Endothelial cell of hepatic sinusoid (primary cell): ENCODE measurements at regions not wholly inside any gene's neighbourhood (a gene's known extent, or its start where the extent isn't known, plus 50 kb on each side); places are given as distances from the start of the nearest gene placed in this dataset.

ENCODE experiments used
- in situ Hi-C: cut with HindIII; loops from 2 replicates; pipeline ENCODE4 v1.10.0; 2017; ENCODE audit warnings: low sequenced_read_pairs

DNA sequence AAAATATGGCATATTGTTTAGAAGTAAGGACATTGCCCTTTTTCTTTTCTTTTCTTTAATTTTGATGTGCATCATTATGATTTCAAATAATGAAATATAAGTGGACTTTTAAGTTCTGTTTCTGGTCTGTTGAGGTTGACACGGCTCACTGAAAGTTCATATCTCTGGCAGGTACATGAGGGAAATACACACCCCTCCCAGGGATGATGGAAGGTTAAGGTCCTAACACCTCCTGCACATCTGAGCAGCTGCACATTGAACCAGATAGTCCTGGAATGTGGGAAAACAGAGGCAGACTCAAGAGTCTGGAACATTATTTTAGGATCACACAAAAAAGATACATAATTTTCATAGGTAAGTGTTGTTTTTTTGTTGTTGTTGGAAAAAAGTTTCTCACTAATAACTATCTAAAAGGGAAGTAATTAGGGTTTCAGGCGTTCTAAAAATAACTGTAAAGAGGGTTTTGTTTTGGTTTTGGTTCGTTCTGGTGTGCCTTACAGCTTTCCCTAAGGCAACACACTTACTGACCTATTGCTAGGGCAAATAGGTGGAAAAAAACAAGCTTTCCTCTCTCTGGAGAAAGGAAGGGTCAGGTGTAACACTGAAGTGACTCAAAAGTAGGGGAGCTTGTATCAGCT, 201.2 kb upstream of the PRKCQ start:
- in situ Hi-C loops = no loop called here

DNA sequence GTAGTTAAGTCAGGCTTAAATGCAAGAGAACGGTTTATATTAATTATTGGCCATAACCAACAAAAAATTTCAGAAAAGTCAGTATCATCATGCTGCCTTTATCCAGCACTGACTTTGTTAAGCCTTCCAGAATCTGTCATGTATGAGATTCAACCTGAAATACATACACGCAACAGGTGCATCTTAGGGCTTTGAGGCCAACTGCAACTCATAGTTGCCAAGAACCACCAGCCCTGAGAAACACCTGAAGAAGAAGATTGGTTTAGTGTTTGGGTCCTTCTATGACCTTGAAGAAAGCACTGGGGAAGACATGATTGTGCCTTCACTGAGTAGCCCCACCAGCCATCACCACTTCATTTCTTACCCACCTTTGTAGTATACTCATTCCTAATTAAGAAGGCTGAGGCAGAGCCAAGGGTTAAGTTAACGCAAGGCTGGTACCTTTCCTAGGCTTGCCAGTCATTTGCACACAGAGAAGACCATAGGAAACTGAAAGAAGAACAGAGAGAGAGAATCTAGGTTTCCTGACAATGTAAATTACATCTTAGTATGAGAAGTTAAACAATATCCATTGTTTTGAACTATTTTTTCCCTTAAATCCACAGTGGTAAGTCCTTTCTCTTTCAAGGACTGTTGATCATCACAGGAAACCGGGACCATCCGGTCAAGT, 200.1 kb upstream of the PRKCQ start:
- in situ Hi-C loops = no loop called here

DNA sequence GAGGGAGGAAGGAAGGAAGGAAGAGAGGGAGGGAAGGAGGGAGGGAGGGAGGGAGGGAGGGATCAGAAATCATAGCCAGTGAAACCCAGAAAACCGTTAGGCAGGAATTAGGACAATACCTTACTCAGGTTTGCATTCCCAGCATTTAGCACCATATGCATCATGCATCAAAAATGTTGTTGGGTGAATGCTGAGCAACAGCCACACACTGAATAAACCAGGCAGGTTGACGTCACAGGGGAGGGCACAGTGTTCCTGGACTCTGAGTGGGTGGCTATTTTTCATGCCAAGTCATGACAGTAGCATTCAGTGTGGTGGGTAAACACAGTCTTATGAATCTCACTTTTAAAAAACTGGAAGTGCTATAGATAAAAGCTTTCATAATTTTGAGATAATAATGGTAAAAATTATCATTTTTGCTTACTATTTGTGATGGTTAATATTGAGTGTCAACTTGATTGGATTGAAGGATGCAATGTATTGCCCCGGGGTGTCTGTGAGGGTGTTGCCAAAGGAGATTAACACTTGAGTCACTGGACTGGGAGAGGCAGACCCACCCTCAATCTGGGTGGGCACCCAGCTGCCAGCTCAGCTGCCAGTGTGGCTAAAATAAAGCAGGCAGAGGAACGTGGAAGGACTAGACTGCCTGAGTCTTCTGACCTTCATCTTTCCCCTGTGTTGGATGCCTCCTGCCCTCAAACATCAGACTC, 199.1 kb upstream of the PRKCQ start:
- in situ Hi-C loops = no loop called here

DNA sequence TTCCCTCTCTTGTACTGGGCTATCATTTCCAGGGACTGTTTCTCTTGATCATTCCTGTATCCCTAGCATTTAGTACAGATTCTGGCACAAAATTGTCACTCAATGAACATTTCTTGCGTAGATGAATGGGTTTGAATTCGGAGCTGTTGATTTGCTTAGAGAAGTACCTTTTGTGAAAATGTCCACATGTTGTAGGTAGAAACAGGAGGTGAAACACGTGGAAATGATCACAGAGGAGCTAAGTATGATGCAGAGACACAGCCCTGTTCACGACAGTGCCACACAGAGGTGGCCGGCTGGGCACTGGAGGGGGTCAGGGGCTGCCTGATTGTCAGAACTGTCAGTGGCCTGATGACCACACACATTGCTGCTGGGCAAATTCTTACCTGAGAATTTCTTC, 196.1 kb upstream of the PRKCQ start:
- in situ Hi-C loops = no loop called here

DNA sequence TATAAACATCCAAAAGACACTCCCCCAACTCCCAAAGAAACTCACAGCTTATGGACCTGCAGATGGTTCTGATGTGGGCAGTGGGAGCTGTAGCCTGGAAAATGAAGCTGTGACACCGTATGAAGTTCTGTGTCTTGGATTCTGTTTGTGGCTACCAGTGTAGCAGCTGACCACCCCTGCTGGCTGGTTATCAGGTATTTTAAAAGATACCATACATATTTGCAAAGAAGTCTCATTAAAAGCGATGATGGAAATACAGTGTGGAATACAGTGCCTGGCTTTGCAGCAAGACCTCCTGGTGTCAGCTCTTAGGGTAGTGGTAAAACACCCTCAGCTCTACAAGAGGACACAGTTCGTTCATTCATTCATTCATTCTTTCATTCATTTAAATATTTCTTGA, 194.3 kb upstream of the PRKCQ start:
- in situ Hi-C loops = no loop called here

DNA sequence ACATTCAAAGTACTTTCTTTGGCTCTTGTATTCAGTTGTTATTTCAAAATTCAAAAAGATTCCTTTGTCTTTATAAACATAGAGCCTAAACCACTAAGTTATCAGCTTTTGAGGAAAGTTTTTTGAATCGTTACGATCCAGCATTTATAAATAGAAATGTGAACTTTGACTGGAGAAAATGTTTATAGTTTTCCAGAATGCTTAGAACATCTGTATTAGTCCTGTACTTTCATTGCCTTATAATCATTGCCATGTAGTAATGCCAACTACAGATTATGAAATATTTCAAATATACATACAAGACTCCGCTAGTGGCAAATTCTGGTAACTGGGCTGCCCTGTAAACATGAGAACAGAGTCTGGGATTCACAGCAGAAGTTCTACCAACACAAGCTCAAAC, 191.3 kb upstream of the PRKCQ start:
- in situ Hi-C loops = no loop called here

DNA sequence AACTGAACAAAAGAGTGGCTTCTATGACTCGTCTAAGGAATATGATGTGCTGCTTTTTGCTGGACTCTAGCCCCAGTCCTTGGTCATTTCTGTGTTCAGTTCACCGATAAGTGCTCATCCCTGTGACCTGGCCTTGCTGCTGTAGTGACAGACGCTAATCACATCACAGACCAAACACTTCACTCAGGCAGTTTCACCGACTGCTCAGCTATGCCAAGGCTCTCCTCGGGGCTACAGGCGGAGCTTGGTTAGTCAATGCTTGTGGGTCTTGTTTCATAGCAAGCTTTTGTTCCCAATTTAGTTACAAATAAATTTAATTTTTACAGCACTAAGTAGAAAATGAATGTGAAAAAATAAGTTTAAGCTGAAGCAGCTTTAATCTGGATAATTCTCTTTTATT, 190.8 kb upstream of the PRKCQ start:
- in situ Hi-C loops = no loop called here

DNA sequence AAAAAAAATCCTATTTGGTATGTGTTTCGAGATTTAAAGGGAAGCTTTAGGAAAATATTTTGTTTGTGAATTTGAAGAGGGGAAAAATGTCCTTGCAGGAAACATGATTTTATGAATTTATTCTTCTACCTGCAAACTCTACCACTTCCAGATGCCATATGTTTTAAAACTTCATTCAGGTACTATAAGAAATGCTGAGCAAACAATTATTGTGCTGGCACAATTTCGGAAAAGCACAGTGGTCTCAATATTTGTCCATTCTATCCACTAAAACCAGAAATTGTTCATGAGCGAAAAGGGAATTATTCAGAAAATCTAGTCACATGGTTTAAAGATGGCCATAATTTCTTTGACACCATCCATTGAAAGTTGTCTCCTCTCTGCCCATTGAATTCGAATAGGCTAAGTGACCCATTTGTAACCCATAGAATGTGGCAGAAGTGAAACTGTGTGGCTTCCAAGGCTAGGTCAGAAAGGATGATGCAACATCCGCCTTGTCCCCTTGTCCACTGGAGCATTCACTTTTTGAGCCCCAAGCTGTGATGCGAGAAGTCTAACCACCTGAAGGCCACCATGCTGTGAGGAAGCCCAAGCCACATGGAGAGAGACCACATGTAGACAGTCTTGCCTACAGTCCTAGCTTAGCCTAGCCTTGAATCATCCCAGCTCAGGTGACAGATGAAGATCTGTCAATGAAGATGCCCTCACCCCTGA, 189.8 kb upstream of the PRKCQ start:
- in situ Hi-C loops = no loop called here

DNA sequence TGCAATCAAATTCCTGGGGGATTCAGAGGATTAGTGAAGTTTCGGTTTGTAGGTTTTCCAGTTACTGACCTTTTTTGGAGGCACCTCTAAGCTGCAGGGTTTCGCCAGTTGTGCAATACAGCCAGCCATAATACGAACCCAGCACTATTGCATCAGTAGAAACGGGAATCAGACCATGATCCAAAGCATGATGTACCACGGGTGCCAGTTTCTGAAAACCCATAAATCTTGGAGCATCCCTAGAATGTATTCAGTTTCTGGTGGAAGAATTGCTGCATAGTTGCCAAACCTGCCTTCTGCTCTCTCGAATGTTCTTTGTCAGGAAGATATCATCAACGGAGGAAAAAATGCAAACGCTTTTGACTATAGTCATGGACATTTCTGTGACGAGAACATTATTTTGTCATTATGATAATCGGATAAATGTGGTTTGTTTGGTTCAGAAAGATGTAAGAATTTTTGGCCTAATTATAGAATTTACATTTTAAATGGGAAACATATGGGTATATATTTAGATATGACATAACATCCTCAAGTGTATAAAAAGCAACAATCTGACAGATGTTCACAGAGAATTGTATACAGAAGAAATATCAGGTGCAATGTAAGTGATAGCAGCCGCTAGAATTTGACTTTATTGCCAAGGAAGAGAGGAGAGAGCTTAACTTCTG, 186.2 kb upstream of the PRKCQ start:
- in situ Hi-C loops = no loop called here

DNA sequence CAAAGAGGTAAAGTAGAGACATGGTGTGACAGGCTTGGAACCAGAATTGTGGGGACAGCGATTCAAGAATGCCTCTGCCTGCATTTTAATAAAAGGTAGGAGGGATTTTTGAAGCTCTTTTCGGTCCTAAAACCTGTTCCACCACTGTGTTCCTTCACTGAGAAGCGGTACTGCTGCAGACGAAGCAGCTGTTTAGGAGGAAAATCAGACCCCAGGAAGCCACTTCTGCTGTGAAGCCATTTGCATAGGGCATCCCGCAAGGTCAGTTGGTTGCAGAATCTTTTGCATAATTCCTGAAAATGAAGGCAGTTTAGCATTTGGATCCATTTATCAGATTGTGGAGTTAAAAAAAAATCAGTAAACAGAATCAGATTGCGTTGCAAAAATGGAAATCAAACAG, 183.3 kb upstream of the PRKCQ start:
- in situ Hi-C loops = no loop called here

DNA sequence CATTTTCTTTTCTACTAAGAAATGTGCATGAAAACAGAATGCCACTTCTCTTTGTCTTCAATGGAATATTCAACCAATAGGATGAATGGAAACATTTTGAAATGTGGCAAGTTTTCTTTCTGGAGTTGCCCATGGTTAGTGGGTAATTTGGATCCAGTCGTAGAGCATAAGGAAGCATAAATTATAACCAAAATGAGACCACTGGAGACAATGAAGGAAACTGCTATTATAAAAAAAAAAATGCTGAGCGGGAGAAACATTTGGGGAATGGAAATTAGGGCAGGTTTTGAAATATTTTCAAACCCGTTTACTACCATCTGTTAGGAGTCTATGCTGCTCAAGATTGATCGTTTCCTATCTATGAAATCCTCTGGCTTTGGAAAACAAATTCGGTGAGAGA, 182.9 kb upstream of the PRKCQ start:
- in situ Hi-C loops = no loop called here

DNA sequence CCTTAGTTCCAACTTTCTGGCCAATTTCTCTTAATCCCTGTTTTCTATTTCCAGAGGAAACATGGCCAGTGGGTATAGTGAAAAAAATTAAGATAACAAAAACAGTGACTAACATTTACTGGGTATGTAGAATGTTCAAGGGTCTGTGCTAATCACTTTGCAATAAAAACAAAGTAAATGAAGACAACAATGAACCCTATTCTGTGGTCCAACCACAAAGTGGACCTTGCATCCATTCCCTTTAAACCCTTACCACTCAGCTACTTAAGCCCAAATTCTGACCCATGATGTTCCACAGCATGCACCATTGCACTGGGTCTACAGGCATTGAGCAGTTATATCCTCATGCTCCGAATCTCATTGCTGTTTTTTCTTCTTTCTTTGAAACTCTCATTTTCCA, 179.9 kb upstream of the PRKCQ start:
- in situ Hi-C loops = no loop called here

DNA sequence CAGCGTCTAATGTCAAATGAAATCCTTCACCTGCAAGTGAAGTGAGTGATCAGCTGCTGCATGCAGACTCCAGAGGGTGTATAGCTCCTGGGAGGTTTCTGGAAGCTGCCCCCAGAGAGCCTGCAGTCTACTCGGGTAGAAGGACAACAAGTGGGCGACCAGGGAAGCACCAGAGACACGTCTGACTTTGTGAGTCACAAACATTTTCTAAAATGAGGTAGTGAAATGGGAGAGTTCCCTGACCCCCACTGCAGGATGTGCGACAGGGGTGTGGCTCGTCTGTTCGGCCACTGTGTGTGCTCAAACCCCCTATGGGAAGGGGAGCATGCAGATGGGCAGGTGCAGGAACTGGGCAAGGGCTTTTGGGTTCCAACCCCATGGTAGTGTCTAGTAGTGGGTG, 177.1 kb upstream of the PRKCQ start:
- in situ Hi-C loops = no loop called here

DNA sequence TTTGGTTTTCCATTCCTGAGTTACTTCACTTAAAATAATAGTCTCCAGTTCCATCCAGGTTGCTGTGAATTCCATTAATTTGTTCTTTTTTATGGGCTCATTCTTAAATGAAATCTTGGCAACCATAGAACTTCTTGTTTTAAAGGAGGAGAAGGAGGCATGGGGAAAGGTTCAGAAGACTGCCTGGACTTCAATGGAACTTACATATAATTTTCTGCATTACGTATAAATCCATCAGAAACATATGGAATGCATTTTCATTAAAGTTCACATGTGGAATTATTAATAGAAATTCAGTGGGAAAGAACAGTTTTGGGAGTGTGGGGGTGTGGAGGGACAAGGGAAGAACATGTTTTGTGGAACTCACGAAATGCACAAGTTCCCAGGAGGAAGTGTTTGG, 176.6 kb upstream of the PRKCQ start:
- in situ Hi-C loops = no loop called here

DNA sequence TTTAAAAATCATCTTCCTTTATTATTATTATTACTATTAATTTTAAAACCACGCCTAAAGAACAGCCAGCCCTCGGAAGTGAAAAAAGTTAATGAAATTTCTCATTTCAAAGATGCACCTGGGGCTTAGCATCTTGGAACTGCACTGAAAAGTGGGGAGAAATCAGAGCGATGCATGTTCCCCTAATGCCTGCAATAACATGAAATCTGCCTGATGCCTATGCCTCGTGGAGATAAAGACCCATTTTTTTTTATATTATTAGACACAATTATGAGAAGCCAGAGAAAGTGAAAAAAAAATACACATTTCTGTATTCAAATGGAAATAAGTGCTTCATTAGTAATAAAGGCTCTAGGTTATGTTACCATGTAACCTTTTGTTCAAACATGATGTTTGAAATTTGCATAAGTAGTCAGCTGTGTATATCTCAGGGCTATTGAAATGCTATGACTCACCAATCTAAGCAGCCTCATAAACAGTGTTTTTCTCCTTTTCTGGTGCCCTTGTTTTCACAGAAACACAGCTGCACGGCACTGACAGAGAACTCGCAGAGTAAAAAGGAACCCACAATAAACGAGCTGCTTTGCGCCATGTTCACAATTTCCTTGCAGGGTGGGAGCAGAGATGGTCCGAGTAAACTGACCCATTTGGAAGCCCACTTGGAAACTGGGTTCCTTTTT, 175.8 kb upstream of the PRKCQ start:
- in situ Hi-C loops = no loop called here

DNA sequence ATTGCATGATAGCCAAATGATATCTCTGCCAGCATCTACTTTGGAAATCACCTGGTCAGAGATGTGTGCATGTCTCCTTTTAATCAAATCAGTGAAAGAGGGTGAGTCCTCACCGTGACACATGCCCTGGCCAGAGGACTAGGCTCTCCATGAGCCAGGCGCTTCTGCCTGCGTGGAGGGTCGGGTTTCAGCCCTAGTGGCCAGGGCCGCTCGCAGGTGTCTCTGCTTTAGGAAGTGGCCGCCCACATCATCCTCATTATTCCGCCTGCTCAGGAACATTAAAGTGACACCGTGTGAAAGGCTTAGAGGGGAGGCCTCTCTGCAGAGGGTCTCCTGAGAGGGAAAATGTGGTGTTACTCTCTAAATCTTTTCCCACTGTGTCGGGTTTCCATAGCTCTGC, 173.6 kb upstream of the PRKCQ start:
- in situ Hi-C loops = no loop called here

DNA sequence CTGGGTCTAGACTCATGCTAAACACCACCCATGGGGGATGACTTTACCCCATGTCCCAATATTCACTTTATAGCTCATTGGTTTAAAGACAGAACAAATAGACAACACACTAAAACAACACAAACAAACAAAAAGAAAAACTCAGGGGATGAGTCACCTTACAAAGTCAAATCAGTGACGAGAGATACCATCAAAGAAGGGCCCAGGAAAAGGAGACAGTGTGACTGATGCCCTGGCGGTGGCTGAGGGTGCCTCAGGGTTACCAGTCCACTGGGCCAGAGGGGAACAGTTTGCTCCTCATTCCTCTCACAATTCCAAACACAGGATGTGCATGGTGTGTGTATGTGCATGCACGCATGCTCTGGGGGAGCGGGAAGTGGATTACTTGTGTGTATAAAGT, 171.3 kb upstream of the PRKCQ start:
- in situ Hi-C loops = no loop called here

DNA sequence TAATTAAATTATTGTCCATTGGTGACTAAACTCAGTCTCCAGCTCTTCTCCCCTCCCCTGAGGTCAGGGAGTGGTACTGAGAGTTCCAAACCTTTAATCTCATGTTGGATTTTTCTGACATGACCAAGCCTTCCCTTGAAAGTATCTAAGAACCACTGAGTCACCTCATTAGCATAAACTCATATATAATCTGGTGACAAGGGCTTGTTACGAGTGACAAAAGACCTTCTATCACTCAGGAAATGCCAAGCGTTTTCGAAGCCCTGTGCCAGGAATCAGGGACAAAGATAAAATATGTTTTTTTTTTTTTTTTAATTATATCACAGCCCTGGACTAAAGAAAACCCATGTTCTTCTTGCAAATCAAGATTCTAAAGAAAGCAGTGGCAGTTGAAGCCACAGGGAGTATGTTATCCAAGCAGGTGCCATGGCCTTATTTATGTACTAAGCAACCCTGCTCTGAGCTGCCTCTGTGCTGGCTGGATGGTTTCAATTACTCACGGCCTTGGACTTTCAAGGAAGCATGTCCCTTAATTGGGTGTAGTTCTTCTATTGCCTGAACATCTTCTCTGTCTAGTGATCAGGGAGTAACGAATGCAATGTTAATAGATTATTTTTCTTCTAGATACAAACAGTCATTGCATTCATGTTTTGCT, 169.0 kb upstream of the PRKCQ start:
- in situ Hi-C loops = no loop called here

DNA sequence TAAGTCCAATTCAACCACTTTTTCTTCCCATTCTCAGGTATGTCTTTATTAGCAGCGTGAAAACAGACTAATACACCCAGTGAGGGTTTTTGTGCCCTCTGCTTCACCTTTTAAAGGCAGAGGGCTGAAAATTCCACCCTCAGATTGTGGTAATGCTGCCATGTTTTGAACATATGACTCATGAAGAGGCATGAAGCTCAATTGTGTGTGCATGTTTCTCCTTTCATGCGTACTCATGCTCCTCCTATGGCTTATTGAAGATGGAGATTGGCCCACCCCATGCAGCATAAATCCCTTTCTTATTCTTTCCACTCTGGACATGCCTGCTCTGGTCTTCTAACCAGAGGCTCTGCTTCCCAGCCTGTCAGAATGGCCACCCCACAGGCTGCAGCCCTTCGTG, 168.0 kb upstream of the PRKCQ start:
- in situ Hi-C loops = no loop called here

DNA sequence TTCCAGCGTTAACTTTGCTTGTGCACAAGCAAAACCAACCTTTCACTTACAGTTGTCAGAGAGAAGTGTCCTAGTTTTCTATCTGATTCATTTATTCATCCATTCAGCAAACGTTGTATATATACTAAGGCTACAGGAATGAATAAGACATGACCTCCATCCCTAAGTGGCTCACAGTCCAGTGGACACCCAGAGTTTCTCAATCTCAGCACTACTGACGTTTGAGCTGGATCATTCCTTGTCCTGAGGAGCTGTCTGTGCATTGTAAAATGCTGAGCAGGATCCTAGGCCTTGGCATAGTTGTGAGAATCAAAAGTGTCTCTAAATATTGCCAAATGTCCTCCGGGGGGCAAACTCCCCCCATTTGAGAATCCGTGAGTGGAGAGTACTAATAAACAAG, 166.7 kb upstream of the PRKCQ start:
- in situ Hi-C loops = no loop called here
